HEK293T (cell line): ENCODE measurements at regions not wholly inside any gene's neighbourhood (a gene's known extent, or its start where the extent isn't known, plus 50 kb on each side); places are given as distances from the start of the nearest gene placed in this dataset.

Source experiments
- ELF4 ChIP-seq: fragments of 450-650 bp; IDR thresholded peaks from 2 replicates; pipeline ENCODE4 v1.6.1; 2017; ENCODE audit warnings: antibody characterized with exemption
- FOXK2 ChIP-seq: fragments of 450-650 bp; IDR thresholded peaks from 2 replicates; pipeline ENCODE4 v1.6.1; 2016; ENCODE audit warnings: mild to moderate bottlenecking
- FOXM1 ChIP-seq: fragments of 450-650 bp; IDR thresholded peaks from 2 replicates; pipeline ENCODE4 v1.6.1; 2017; ENCODE audit warnings: mild to moderate bottlenecking, borderline replicate concordance
- HDGF ChIP-seq: fragments of 450-650 bp; IDR thresholded peaks from 2 replicates; pipeline ENCODE4 v1.6.1; 2017; ENCODE audit warnings: antibody characterized with exemption, borderline replicate concordance
- SP1 ChIP-seq: fragments of 450-650 bp; IDR thresholded peaks from 2 replicates; pipeline ENCODE4 v1.6.1; 2017

DNA sequence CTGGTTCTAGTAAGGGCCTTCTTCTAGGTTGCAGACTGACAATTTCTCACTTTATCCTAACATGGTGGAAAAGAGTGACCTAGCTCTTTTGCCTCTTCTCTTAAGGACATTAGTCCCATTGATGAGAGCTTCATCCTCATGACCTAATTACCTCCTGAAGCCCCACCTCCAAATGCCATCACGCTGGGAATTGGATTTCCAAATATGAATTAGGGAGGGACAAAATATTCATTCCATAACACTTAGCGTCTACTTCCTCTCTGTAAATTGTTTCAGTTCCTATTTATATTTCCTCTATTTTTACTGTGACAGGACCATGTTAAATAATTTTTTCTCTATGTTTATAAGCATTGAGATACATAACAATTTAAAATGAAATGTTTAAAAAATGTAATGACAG lies 408.8 kb downstream of the CDH10 start:
- TF ChIP-seq FOXK2 (no peak), SP1 (no peak), HDGF (no peak), ELF4 (no peak), FOXM1 (no peak)
